ENCODE measurements at regions not wholly inside any gene's neighbourhood (a gene's known extent, or its start where the extent isn't known, plus 50 kb on each side); places are given as distances from the start of the nearest gene placed in this dataset.

DNA sequence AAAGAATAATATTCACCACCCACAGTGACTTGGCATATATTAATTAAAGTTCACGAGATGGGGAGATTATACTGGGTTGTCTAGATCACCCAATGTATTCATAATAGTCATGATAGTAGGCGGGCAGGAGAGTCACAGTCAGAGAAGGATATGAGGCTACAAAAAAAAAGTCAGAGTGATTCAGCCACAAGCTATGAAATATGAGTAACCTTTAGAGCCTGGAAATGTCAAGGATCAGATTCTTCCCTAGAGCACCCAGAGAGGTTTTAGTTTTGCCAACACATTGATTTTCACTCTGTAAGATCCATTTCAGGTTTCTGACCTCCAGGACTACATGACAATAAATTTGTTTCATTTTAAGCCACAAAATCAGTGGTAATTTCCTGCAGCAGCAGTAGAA is 501.9 kb downstream of the GABRG1 start:
- no peak overlapping the region for H3K4me2 ChIP-seq (ENCODE audit: low read length)
- H3F3A ChIP-seq (ENCODE audit: insufficient read depth, low read length, poor library complexity, severe bottlenecking): no peaks in the 10 kb centered on the region
- no peak overlapping the region for H2AFZ ChIP-seq (ENCODE audit: low read depth, low read length)
- no peak overlapping the region for H3K4me3 ChIP-seq (ENCODE audit: low read length)
- H3K79me2 ChIP-seq (replicated peaks; ENCODE audit: insufficient read depth, low read length): no peaks in the 10 kb centered on the region
- no peaks in the 10 kb centered on the region for H4K20me1 ChIP-seq (ENCODE audit: insufficient read depth)
- H3K27ac ChIP-seq (ENCODE audit: low read length): no peak overlapping the region
- no peaks in the 10 kb centered on the region for H3K36me3 ChIP-seq (ENCODE audit: insufficient read depth, low read length)
- no peaks in the 10 kb centered on the region for H3K9me2 ChIP-seq (ENCODE audit: insufficient read depth, low read length)
- H3K9ac ChIP-seq (ENCODE audit: low read length): no peak overlapping the region
- TF ChIP-seq, protein P1, sequence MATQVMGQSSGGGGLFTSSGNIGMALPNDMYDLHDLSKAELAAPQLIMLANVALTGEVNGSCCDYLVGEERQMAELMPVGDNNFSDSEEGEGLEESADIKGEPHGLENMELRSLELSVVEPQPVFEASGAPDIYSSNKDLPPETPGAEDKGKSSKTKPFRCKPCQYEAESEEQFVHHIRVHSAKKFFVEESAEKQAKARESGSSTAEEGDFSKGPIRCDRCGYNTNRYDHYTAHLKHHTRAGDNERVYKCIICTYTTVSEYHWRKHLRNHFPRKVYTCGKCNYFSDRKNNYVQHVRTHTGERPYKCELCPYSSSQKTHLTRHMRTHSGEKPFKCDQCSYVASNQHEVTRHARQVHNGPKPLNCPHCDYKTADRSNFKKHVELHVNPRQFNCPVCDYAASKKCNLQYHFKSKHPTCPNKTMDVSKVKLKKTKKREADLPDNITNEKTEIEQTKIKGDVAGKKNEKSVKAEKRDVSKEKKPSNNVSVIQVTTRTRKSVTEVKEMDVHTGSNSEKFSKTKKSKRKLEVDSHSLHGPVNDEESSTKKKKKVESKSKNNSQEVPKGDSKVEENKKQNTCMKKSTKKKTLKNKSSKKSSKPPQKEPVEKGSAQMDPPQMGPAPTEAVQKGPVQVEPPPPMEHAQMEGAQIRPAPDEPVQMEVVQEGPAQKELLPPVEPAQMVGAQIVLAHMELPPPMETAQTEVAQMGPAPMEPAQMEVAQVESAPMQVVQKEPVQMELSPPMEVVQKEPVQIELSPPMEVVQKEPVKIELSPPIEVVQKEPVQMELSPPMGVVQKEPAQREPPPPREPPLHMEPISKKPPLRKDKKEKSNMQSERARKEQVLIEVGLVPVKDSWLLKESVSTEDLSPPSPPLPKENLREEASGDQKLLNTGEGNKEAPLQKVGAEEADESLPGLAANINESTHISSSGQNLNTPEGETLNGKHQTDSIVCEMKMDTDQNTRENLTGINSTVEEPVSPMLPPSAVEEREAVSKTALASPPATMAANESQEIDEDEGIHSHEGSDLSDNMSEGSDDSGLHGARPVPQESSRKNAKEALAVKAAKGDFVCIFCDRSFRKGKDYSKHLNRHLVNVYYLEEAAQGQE (IDR thresholded peaks at IDR 0.05; ENCODE audit: borderline replicate concordance): no peak
- TF ChIP-seq SMC3 (conservative IDR thresholded peaks at IDR 0.05; ENCODE audit: poor library complexity) (no peak), RAD21 (conservative IDR thresholded peaks at IDR 0.05) (no peak), POLR2AphosphoS5 (IDR thresholded peaks at IDR 0.05) (no peak), EP300 (conservative IDR thresholded peaks at IDR 0.05; ENCODE audit: poor library complexity, severe bottlenecking) (no peak), TAF1 (IDR thresholded peaks at IDR 0.05; ENCODE audit: low read depth) (no peak), EZH2 (IDR thresholded peaks at IDR 0.05; ENCODE audit: borderline replicate concordance, insufficient read depth, low read length, poor library complexity, severe bottlenecking) (no peak), MXI1 (conservative IDR thresholded peaks at IDR 0.05; ENCODE audit: poor library complexity, severe bottlenecking) (no peak)
- TF ChIP-seq, protein P2, sequence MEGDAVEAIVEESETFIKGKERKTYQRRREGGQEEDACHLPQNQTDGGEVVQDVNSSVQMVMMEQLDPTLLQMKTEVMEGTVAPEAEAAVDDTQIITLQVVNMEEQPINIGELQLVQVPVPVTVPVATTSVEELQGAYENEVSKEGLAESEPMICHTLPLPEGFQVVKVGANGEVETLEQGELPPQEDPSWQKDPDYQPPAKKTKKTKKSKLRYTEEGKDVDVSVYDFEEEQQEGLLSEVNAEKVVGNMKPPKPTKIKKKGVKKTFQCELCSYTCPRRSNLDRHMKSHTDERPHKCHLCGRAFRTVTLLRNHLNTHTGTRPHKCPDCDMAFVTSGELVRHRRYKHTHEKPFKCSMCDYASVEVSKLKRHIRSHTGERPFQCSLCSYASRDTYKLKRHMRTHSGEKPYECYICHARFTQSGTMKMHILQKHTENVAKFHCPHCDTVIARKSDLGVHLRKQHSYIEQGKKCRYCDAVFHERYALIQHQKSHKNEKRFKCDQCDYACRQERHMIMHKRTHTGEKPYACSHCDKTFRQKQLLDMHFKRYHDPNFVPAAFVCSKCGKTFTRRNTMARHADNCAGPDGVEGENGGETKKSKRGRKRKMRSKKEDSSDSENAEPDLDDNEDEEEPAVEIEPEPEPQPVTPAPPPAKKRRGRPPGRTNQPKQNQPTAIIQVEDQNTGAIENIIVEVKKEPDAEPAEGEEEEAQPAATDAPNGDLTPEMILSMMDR (IDR thresholded peaks at IDR 0.05; ENCODE audit: poor library complexity, severe bottlenecking): no peak
- H3K9me3 ChIP-seq (ENCODE audit: low read length): no peaks in the 10 kb centered on the region
- H3K27me3 ChIP-seq (ENCODE audit: insufficient read depth, low read depth, low read length): no peaks in the 10 kb centered on the region

DNA sequence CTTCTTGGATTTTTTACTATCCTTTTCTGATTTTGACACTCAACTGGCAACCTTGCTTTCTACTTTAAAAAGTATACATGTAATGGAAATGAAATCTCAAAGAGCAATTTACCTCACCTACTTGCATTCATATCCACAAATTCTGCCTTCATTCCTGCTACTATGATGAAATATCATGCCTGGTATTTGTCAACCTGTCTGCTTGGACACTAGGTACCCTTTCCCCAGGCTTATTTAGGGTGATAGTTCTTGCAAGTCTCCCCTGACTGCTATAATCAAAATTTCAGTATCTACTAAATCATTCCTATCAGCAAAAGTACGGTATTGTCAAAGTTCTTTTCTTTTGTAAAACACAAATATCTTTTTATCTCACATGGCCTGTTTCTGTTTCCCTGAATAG is 503.0 kb downstream of the GABRG1 start:
- Histone ChIP-seq H3K4me2 (ENCODE audit: low read length) (no peak overlapping the region), H3K79me2 (replicated peaks; ENCODE audit: insufficient read depth, low read length) (no peaks in the 10 kb centered on the region), H3K9me2 (ENCODE audit: insufficient read depth, low read length) (no peaks in the 10 kb centered on the region), H4K20me1 (ENCODE audit: insufficient read depth) (no peaks in the 10 kb centered on the region), H3K36me3 (ENCODE audit: insufficient read depth, low read length) (no peaks in the 10 kb centered on the region), H2AFZ (ENCODE audit: low read depth, low read length) (no peak overlapping the region), H3K27me3 (ENCODE audit: insufficient read depth, low read depth, low read length) (no peaks in the 10 kb centered on the region), H3F3A (ENCODE audit: insufficient read depth, low read length, poor library complexity, severe bottlenecking) (no peaks in the 10 kb centered on the region), H3K9me3 (ENCODE audit: low read length) (no peaks in the 10 kb centered on the region), H3K27ac (ENCODE audit: low read length) (no peak overlapping the region), H3K4me3 (ENCODE audit: low read length) (no peak overlapping the region), H3K9ac (ENCODE audit: low read length) (no peak overlapping the region)
- TF ChIP-seq POLR2AphosphoS5 (IDR thresholded peaks at IDR 0.05) (no peak), EP300 (conservative IDR thresholded peaks at IDR 0.05; ENCODE audit: poor library complexity, severe bottlenecking) (no peak), TAF1 (IDR thresholded peaks at IDR 0.05; ENCODE audit: low read depth) (no peak), RAD21 (conservative IDR thresholded peaks at IDR 0.05) (no peak), EZH2 (IDR thresholded peaks at IDR 0.05; ENCODE audit: borderline replicate concordance, insufficient read depth, low read length, poor library complexity, severe bottlenecking) (no peak), SMC3 (conservative IDR thresholded peaks at IDR 0.05; ENCODE audit: poor library complexity) (no peak), MXI1 (conservative IDR thresholded peaks at IDR 0.05; ENCODE audit: poor library complexity, severe bottlenecking) (no peak)
- TF ChIP-seq, protein P1 (IDR thresholded peaks at IDR 0.05; ENCODE audit: borderline replicate concordance): no peak
- TF ChIP-seq, protein P2 (IDR thresholded peaks at IDR 0.05; ENCODE audit: poor library complexity, severe bottlenecking): no peak
